HG03045 (cell line): ENCODE measurements at regions not wholly inside any gene's neighbourhood (a gene's known extent, or its start where the extent isn't known, plus 50 kb on each side); places are given as distances from the start of the nearest gene placed in this dataset.

Experiments
- ATAC-seq: cut with Tn5 transposase; IDR thresholded peaks from one replicate; pipeline ENCODE4 v1.9.1; 2021; ENCODE audit warnings: mild to moderate bottlenecking, moderate library complexity; ENCODE audit not compliant: unreplicated experiment

- no peak for ATAC-seq
These were observed 247.1 kb downstream of the GXYLT1 start for GRCh38 chr12:41897593-41897992.

- ATAC-seq = no peak
These were observed 251.2 kb downstream of the GXYLT1 start for GRCh38 chr12:41893491-41893890.

GRCh38 chr12:41892302-41892701 lies 252.4 kb downstream of the GXYLT1 start:
- no peak for ATAC-seq

- ATAC-seq = no peak
These were observed 253.4 kb downstream of the GXYLT1 start for GRCh38 chr12:41891226-41891625.

- no peak for ATAC-seq
These were observed 256.4 kb downstream of the GXYLT1 start for GRCh38 chr12:41888285-41888684.

GRCh38 chr12:41881891-41882805 lies 262.5 kb downstream of the GXYLT1 start:
- ATAC-seq = no peak

GRCh38 chr12:41869432-41869831 lies 275.2 kb downstream of the GXYLT1 start:
- no peak for ATAC-seq

GRCh38 chr12:41866878-41867430 lies 277.7 kb downstream of the GXYLT1 start:
- no peak for ATAC-seq

- no peak for ATAC-seq
These were observed 288.4 kb downstream of the GXYLT1 start for GRCh38 chr12:41856228-41856627.

- no peak for ATAC-seq
These were observed 294.6 kb downstream of the GXYLT1 start for GRCh38 chr12:41850046-41850445.

- no peak for ATAC-seq
These were observed 298.0 kb downstream of the GXYLT1 start for GRCh38 chr12:41846718-41847117.

- no peak for ATAC-seq
These were observed 308.3 kb downstream of the GXYLT1 start for GRCh38 chr12:41836416-41836815.

GRCh38 chr12:41835556-41835955 lies 309.1 kb downstream of the GXYLT1 start:
- no peak for ATAC-seq

GRCh38 chr12:41819948-41820347 lies 324.7 kb downstream of the GXYLT1 start:
- no peak for ATAC-seq

- no peak for ATAC-seq
These were observed 340.6 kb downstream of the GXYLT1 start for GRCh38 chr12:41804026-41804425.

- no peak for ATAC-seq
These were observed 341.9 kb downstream of the GXYLT1 start for GRCh38 chr12:41802803-41803202.

GRCh38 chr12:41801261-41801660 lies 343.4 kb downstream of the GXYLT1 start:
- no peak for ATAC-seq

- ATAC-seq = no peak
These were observed 345.0 kb downstream of the GXYLT1 start for GRCh38 chr12:41799671-41800070.

GRCh38 chr12:41795910-41796309 lies 348.8 kb downstream of the GXYLT1 start:
- ATAC-seq = no peak

- no peak for ATAC-seq
These were observed 349.5 kb downstream of the GXYLT1 start for GRCh38 chr12:41795051-41795600.

GRCh38 chr12:41794336-41794735 lies 350.3 kb downstream of the GXYLT1 start:
- no peak for ATAC-seq

GRCh38 chr12:41784957-41785356 lies 359.7 kb downstream of the GXYLT1 start:
- no peak for ATAC-seq
